ENCODE measurements at regions not wholly inside any gene's neighbourhood (a gene's known extent, or its start where the extent isn't known, plus 50 kb on each side); places are given as distances from the start of the nearest gene placed in this dataset.

DNA sequence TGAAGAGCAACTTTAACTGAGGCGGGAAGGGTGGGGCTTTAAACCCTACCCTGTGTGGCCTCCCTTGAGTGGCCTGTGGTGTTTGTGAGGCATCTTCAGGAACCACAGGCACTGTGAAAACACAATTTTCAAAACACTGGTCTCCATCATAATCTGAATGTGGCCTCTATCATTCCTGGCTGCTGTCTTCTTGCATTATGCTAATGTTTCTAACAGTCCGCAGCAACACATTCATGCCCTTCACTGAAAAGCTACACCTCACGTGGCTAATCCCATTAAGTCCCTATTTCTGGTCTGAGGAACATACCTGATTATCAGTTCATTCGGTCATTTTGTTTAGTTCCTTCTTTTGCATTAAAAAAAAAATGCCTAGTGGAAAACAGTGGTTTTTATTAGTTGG is 94.6 kb downstream of the F11 start:
- DNase-seq, result no peak

DNA sequence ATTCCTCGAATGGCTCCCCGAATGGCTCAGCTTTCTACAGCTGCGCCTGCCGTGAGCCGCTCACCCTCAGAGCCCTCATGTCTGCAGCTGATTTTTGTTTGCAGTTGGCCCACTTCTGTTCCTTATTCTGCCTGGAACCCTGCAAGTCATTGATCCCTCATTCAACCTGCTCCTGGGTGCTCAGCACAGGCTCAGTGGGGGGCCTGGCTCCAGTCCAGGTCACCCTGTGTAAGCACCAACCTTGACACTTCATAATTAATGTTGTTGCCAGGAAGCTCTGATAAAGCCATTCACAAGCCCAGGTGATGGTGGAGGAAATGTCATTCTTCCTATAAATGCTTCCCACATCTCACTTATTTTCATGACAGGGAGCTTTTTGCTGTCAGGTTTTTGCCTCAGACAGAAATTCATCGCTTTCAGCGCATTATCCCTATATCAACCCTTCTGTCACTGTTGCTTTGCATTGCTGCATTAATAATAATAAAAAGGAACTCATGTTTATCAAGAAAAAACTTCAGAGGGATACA is 85.7 kb downstream of the F11 start:
- no peak for DNase-seq

DNA sequence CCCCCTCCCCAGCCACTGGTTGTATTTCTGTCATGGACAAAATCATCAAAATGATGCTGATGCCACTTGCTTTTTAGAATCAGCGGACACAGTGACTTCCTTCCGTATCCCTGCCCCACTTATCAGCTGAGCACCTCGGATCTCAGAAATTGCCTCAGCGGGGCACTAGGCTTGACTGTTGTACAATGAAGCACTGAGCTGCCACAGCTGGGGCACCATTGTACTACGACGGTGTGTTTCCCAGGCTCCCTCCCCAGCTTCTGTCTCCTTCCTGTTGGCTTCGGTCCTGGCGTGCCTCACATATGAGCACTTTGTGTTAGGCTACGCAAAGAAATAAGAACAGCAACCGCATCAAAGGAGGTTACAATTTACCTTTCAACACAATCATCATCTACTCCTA is 82.4 kb downstream of the F11 start:
- no peak for DNase-seq

DNA sequence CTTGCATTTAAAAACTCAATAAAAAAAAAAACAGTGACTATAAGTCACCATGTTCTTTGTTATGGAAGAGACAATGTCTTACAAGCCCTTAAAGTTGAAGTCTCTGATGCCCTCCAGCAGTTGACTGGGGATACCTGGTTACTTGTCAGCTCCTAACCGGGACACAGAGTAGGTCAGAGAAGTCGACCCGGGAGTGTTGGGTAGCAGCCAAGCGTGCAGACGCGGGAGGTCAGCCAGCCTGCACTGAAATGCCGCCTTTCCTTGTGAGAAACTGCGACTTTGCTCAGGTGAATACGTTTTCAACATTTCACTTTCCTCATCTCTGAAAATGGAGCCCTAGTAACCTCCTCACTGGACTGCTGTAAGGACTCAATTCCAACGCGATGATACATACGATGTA is 81.8 kb downstream of the F11 start:
- no peak for DNase-seq

DNA sequence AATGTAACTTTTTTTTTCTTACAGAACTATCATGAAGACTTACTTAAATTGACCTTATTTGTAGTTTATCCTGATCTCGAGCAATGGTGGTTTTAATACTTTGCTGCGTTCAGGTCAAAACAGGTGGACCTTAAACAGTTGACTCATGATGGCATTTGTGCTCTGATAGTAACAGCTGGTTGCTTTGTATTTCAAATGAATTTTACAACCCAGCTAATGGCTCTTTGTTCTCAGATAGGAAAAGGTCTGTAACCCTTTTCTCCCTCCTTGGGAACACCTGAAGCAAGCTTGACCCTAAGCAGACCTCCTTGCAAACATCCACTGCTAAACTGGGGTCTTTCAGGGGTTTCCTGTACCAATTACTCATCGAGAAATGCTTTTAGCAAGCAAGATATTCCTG is 79.2 kb downstream of the F11 start:
- no peak for DNase-seq

DNA sequence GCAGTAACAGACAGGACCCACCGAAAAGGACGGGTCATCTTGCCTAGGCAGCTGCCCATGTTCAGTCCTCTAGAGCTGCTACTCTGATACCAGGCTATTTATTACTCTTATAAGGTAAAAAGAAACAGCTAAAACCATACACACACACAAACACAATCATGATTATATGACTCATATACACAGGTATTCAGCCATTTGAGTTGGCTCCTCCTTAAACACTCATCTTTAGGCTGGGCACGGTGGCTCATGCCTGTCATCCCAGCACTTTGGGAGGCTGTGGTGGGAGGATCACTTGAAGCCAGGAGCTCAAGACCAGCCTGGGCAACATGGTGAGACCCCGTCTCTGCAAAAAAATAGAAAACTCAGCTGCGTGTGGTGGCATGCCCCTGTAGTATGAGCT is 76.6 kb downstream of the F11 start:
- no peak for DNase-seq

DNA sequence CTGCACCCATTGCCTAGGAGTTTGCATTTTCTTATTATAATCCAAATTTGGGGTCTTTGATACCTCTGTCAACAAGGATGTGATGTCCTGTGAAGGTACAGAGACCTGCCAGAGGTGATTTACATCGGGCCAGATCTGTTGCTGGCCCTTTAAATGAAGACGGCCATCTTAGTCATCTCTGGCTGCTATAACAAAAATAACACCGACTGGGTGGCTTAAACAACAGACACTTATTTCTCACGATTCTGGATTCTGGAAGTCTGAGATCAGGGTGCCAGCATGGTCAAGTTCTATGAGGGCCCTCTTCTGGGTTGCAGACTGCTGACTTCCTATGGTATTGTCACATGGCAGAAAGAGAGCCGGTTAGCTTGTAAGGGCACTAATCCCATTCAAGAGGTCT is 75.7 kb downstream of the F11 start:
- DNase-seq, result no peak
